LNCaP clone FGC (cell line): ENCODE measurements at regions not wholly inside any gene's neighbourhood (a gene's known extent, or its start where the extent isn't known, plus 50 kb on each side); places are given as distances from the start of the nearest gene placed in this dataset.
A peak's percentile ranks its signal among the peaks of the same experiment; 100 is the strongest.
"Not testable (repeated sequence)": the region's sequence is repeated elsewhere in the genome, so short reads cannot be mapped to it uniquely, and the experiment has no call there.

ENCODE experiments used
- DNase-seq: peaks from one replicate; pipeline ENCODE4 v3.0.0-alpha.2; 2011; ENCODE audit warnings: low read depth
- H3K4me3 ChIP-seq: 2 replicates; pipeline ENCODE4 v1.5.1; 2011; ENCODE audit warnings: mild to moderate bottlenecking, low read depth, low read length, control low read depth
- CTCF ChIP-seq: IDR thresholded peaks from 2 replicates; pipeline ENCODE4 v1.5.1; 2012; ENCODE audit warnings: mild to moderate bottlenecking; ENCODE audit not compliant: control insufficient read depth, insufficient read depth; ENCODE audit errors: extremely low read depth

GRCh38 chr7:17101207-17101696, 197.2 kb upstream of the AHR start:
- no peak for DNase-seq
- no peak for TF ChIP-seq CTCF
- no peak overlapping the region for H3K4me3 ChIP-seq

- H3K4me3 ChIP-seq = no peak overlapping the region
- DNase-seq = no peak
- no peak for TF ChIP-seq CTCF
Measured at GRCh38 chr7:17103170-17103569, 195.3 kb upstream of the AHR start.

- no peak for DNase-seq
- no peak overlapping the region for H3K4me3 ChIP-seq
- no peak for TF ChIP-seq CTCF
Measured at GRCh38 chr7:17103984-17104383, 194.5 kb upstream of the AHR start.

GRCh38 chr7:17104419-17104818, 194.0 kb upstream of the AHR start:
- no peak for DNase-seq
- no peak for TF ChIP-seq CTCF
- no peak overlapping the region for H3K4me3 ChIP-seq

- TF ChIP-seq CTCF = no peak
- no peak for DNase-seq
- H3K4me3 ChIP-seq = no peak overlapping the region
Measured at GRCh38 chr7:17105701-17106100, 192.8 kb upstream of the AHR start.

- TF ChIP-seq CTCF = no peak
- H3K4me3 ChIP-seq = no peak overlapping the region
- no peak for DNase-seq
Measured at GRCh38 chr7:17108049-17108584, 190.3 kb upstream of the AHR start.

GRCh38 chr7:17109020-17109419, 189.4 kb upstream of the AHR start:
- H3K4me3 ChIP-seq = no peak overlapping the region
- no peak for TF ChIP-seq CTCF
- peak; percentile 54 for DNase-seq

GRCh38 chr7:17113770-17114169, 184.7 kb upstream of the AHR start:
- not testable (repeated sequence) for DNase-seq

More at GRCh38 chr7:17113770-17114169, 184.7 kb upstream of the AHR start:
- not testable (repeated sequence) for H3K4me3 ChIP-seq
